ENCODE measurements at regions not wholly inside any gene's neighbourhood (a gene's known extent, or its start where the extent isn't known, plus 50 kb on each side); places are given as distances from the start of the nearest gene placed in this dataset.

DNA sequence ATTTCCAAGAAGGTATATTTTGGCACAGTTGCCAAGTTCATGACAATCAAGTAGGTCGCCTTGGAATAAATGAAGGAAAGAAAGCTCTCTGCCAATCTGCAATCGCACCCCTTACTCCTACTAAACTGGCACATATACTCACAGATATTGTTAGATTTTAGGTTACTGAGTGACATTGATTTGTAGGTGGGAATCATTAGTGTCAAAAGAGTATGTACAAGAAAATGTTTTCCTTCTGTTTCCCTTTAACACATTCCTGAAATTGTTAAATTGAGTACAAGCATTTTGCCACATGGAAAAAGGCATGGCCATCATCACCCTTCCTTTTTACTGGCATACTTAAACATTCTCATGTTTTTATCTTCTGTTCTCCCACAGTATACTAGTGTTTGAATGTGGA lies 2868.3 kb upstream of the PCDH20 start:
- no peak for TF ChIP-seq EP300 (IDR thresholded peaks at IDR 0.05)
- TF ChIP-seq POLR2A (IDR thresholded peaks at IDR 0.05), result no peak

All from ovary (tissue), 1 donor.